Stimulated activated CD4-positive, alpha-beta T cell treated with anti-CD3 and anti-CD28 coated beads, Interleukin-4, amount 100 ng/mL, for 24 hours (primary cell): ENCODE measurements at regions not wholly inside any gene's neighbourhood (a gene's known extent, or its start where the extent isn't known, plus 50 kb on each side); places are given as distances from the start of the nearest gene placed in this dataset.
A peak's percentile ranks its signal among the peaks of the same experiment; 100 is the strongest.
"Not testable (repeated sequence)": the region's sequence is repeated elsewhere in the genome, so short reads cannot be mapped to it uniquely, and the experiment has no call there.

Experiments
- DNase-seq: peaks from one replicate; pipeline ENCODE4 v3.0.0-alpha.2; 2020

GRCh38 chr16:85447693-85448313, 165.3 kb upstream of the GSE1 start:
- no peak for DNase-seq

GRCh38 chr16:85448557-85449190, 164.4 kb upstream of the GSE1 start:
- DNase-seq, result peak; percentile 24

DNA sequence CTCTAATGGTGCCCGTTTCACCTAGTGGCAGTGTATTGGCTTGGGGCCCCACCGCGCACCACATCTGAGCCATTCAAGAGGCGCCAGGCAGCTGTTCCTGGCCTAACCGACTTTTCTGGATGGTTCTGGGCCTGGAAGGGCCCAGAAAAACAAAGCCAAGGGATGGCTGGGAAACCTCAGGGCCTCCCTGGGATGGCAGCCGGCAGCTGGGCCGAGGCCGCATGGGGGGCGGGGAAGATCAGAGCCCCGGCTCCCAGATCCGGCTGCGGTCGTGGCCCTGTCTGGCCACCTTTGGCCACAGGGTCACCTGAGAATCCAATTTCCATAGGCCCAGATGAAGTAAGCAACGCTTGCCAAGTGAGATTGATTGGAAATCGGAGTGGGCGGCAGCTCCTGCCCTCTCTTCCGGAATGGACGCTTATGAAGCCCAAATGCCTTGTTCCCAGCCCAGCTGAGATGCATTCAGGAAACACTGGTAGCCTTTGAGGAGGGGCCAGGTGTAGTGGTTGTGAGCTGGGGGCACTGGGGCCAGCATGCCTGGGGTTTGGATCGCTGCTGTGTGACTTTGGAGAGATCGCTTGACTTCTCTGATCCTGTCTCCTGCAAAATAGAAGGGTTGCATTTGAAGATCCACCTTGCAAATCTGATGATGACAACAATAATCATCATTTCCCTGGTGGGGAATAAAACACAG, 163.8 kb upstream of the GSE1 start:
- no peak for DNase-seq

GRCh38 chr16:85449885-85450245, 163.3 kb upstream of the GSE1 start:
- no peak for DNase-seq

DNA sequence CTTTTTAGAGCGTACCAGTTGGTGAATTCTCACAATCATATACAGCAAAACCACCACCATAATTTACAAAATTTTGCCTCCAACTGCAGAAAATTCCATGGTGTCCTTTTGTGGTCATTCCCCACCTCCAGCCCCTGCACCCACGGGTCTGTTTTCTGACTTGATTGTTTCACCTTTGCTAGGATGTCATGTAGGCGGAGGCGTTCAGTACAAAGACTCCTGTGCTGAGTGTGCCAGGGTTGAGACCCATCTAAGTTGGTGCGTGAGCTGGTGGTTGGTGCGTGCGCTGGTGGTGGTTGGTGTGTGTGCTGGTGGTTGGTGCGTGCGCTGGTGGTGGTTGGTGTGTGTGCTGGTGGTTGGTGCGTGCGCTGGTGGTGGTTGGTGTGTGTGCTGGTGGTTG, 162.0 kb upstream of the GSE1 start:
- not testable (repeated sequence) for DNase-seq

DNA sequence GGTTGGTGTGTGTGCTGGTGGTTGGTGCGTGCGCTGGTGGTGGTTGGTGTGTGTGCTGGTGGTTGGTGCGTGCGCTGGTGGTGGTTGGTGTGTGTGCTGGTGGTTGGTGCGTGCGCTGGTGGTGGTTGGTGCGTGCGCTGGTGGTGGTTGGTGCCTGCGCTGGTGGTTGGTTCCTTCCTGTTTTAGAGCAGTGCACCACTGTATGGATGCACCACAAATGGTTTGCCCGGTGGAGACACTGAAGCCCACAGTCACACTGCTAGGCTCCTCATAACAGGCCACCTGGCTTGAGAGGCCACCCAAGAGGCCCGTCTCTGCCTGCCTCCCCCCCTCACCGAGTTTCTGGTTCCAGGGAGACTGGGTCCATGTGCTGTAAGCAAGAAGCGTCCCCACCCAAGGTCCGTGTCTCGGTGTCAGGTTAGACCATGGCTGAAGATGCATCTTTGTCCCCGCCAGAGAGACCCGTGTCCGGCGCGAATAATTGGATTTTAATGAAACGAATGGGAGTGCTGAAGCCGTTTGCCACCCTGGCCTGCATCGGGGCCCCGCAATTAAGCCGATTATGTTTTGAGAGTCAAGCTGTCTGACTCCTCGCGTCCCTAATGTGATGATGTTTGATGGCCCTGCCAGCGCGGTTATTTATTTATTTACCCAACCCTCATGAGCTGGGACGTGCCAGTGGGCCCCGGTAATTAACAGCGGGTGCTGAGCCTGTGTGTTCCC, 161.3 kb upstream of the GSE1 start:
- DNase-seq, result no peak

DNA sequence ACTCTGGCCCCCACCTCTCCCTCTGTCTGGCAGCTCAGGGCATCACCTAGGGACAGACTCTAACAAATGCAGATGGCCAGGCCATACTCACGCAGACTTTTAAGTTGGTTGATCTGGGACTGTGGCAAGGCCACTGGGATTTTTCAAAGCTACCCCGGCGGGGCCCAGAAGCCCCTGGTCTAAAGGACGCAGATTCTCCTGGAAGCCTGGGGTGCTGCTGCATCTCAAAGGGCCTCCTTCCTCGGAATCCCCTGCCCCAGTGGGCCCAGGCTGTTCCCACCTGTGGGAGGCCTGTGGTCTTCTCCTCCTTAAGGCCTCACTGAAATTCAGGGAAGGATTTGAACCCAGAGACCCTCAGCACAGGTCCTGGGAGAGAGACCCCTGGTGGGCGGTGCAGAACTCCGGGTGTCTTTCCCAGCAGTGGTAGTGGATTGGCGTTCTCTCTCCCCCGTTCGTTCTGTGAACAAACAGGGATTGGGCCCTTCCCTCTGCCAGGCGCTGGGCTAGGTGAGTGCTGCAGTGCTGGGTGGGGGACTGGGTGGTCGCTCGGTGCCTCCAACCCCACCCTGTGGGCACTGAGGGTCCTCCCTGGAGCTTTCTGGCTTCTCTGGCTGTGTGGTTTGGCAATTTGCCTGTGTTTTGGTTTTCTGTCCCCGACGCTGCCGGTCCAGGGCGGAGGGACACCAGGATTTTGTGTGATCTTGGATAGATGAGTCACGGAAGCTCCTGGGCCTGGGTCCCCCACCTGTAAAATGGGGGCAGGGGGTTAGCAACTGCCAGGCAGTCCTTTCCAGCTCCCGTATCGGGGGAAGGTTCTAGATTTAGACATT, 160.5 kb upstream of the GSE1 start:
- no peak for DNase-seq

DNA sequence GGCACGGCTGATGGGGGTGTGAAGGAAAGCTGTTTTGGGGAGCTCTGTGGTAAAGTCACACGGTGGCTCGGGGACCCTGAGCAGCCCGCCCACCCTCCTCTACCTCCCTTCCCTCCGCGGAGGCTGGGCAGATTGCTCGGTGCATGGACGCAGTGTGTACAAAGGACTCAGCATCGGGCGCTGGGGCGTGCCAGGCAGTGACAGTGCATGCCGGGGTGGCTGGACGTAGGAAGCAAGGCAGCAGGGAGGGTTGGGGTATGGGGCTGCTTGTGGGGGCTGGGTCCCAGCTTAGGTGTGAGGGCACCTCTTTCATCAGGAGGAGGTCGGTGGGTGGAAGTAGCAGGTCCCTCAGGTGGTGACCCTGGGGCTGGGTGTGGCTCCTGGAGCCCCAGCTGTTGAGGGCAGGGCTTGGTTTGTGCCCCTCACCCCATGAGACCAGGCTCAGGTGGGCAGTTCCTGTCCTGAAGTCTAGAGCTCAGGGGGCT, 159.9 kb upstream of the GSE1 start:
- no peak for DNase-seq

DNA sequence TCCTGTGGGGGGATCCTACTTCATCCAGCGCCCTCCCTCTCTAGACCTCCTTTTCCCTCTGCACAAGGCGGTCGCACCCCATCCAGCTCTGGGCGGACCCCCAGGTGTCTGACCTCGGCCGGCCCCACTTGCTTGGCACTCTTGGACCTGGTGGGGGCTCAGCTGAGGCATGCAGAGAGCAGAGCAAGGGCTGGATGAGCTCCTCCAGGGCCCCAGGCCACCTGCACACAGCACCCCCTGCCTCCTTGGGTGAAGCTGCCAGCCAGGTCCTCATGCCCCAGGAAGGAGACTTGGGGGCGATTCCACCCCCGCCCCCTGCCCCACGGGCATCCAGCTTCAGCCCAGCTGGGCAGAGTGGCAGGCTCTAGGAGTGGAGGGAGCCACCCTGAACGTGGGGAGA, 159.4 kb upstream of the GSE1 start:
- DNase-seq, result no peak

GRCh38 chr16:85454171-85454872, 158.8 kb upstream of the GSE1 start:
- DNase-seq, result no peak

- DNase-seq, result no peak
These were observed 157.6 kb upstream of the GSE1 start for GRCh38 chr16:85455534-85455933.

DNA sequence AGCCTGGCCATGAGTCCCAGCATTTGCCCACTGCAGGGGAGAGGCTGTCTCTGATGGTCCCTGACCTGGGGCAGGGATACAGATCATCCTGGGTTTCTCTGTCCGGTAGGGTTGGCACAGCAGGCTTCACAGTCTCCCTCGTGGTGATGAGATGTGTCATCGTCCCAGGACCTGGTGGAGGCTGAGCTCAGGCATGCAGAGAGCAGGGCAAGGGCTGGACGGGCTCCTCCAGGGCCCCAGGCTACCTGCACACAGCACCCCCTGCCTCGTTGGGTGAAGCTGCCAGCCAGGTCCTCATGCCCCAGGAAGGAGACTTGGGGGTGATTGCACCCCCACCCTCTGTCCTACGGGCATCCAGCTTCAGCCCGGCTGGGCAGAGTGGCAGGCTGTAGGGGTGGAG, 155.8 kb upstream of the GSE1 start:
- no peak for DNase-seq

DNA sequence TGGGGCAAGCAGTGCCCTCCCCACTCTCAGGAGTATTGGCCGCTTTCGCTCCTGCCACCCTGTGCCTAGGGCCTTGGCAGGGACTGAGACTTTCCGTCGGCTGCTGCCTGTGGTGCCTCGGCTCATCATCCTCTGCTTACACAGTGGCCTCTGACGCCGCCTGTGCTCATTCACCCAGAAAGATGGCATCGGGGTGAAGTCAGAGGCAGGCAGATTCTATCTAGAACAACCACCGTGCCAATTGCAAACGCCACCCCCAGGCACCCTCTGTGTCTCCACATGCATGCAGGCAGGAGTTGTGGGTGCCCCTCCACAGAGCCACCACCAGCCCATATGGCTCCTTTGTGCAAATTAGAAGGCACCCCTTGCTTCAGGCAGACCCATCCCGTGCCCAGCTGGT, 154.2 kb upstream of the GSE1 start:
- no peak for DNase-seq

DNA sequence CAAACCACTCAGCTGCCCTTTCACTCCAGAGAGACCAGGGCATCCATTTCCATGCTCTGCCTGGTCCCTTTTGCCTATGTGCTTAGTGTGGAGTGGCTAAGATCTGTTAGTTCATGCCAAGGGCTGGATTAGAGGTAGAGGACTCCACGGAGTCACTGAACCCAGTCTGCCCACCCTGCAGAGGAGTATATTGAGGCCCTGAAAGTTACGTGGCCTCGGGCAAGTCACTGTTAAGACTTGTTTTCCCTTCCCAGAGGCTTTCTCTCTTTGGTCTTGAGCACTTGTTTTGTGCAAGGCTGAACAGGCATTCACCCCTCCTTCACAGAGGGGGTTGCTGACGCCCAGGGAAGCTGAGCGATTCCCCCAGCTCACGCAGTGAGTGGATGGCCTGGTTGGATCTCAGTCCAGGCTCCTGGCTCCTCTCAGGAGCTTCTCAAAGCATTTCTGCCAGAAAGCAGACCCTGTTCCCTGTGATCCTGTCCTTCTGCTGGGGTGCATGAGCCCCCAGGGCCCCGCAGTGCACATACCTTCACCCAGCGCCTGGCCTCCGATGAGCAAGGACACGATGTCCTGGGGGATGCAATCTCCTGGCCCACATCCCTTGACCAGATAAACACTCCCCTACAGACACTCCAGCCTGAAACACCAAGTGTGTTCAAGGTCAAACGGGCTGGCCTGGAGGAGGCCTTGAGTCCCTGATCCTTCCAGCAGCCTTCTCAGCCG, 153.4 kb upstream of the GSE1 start:
- no peak for DNase-seq

DNA sequence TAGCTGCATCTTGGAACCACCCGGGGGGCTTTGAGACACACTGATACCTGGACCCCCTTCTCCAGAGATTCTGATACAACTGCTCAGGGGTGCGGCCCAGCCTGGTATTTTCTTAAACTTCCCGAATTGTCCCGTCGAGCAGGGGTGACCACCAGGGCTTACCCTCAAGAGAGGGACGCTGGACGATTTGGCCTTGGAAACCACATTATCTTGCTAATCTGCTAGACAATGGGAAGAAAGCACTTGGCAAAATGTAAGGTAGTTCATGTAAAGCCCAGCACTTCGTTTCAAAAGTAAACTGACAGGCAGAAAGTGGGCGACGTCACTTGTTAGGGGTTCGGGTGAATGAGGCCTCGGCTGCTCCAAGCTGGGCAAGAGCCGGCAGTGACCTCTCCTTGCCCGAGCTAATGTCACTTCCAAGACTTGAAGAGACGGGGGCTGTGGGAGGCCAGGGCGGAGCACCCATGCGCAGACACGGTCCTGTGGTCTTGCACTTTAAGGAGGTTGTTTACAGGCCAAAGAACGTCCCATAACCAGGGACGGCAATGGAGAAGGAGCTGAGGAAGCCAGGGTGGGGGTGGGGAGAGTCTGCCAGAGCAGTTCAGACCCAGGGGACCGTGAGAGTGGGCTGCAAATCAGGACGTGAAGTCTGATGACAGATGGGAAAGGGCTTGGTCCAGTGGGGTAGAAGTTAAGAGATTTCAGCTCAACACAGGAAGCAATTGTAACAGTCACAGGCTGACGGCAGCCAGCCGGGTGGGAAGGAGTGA, 152.7 kb upstream of the GSE1 start:
- DNase-seq, result no peak

GRCh38 chr16:85461022-85461813, 151.9 kb upstream of the GSE1 start:
- DNase-seq, result no peak

DNA sequence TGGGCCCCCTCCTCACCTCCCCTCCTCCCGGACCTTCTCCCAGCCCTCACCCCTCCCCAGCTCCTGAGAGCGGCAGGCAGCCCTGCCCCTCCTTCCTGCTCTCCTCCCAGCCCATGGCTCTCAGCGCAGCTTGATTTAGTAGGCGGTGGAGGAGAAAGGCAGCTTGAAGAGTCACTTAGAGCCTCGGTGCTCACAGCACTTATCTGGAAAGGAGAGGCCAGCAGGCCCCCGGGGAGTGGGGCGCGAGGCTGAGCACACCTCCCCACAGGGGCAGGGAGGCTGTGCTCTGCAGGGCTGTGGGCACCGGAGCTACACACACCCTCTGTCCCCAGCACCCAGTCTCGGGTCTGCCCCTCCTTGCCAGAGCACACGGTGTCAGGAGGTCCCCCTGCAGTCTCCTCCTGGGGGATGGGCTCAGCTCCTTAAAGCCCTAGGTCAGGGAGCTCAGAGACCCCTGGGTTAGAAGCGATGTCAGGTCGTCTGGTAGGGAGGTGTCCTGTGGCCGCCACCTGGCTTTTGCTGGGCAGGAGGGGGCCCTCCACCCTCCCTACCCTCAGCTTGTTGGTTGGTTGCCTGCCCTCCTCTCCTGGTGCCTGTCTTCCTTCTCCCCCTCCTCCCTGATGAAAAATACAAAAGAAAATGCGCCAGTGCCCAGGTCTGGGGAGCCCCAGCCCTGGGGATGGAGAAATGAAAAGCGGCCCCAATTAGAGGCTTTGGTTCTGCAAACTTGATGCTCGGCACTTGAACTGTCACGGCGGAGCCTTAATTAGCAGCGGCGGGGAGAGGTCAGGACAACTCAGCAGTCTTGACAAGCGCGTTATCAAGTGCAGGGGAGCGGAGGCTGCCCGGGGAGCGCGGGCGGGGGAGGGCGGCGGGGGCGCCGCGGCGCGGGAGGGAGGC, 151.1 kb upstream of the GSE1 start:
- DNase-seq, result peak; percentile 18
